Stimulated activated CD4-positive, alpha-beta T cell treated with anti-CD3 and anti-CD28 coated beads, Interleukin-4, amount 100 ng/mL, for 24 hours (primary cell): ENCODE measurements at regions not wholly inside any gene's neighbourhood (a gene's known extent, or its start where the extent isn't known, plus 50 kb on each side); places are given as distances from the start of the nearest gene placed in this dataset.

Experiments
- DNase-seq: peaks from one replicate; pipeline ENCODE4 v3.0.0-alpha.2; 2020

- DNase-seq, result peak; percentile 2
These were observed 62.0 kb upstream of the KLF13 start for GRCh38 chr15:31264559-31265089.

DNA sequence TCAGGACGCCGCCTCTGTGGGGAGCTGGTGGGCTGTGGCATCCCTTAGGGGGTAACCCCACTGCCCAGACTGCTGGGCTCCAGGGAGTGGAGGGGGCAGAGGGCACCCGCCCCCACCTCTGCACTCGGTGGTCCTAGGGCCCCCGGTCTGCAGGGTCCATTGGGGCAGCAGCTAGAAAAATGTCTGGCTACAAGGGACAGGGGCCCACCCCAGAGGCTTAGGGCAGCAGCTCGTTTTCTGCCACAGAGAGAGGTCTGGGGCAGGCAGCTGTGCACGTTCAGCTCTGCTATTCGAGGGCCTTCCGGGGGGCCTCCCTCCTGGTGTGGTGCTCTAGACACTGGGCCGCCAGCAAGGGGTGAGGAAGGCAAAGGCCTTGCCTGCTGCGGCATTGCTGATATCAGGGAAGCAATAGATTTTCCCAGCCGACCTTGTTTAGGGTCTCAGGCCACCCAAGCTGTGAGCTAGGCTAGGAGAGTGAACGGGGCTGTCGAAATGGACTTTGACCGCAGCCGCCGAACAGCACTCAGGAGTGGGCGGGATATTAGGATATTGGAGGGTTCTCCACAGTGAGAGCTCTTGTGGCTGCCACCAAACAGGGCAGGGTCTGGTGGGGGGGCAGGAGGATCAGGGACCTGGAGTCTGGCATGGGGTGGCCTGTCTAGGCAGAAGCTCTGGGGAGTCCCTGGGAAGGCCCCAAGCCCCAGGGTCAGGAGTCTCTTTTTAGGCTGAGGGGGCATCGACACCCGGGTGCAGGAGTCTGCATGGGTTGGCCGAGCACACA, 61.4 kb upstream of the KLF13 start:
- DNase-seq, result peak; percentile 3

GRCh38 chr15:31265871-31266711, 60.5 kb upstream of the KLF13 start:
- peak; percentile 68 for DNase-seq

DNA sequence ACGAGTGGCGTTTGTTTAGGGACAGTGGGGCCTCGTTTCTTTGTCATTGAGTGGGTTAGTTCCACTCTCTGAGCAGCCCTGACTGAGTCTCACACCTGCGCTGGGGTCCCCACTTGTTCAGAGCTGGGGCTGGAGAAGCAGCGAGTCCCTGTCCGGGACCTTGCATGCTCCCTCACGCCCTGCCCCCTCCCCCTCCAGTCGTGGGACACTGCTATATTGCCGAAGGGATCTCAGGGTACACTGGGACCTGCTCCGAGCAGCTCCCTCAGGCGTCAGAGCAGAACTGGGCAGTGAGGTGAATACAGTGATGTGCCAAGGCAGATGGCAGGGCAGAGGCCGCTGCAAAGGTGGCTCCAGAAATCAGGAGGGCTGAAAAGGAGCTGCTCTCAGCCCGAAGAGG, 59.9 kb upstream of the KLF13 start:
- DNase-seq, result no peak

DNA sequence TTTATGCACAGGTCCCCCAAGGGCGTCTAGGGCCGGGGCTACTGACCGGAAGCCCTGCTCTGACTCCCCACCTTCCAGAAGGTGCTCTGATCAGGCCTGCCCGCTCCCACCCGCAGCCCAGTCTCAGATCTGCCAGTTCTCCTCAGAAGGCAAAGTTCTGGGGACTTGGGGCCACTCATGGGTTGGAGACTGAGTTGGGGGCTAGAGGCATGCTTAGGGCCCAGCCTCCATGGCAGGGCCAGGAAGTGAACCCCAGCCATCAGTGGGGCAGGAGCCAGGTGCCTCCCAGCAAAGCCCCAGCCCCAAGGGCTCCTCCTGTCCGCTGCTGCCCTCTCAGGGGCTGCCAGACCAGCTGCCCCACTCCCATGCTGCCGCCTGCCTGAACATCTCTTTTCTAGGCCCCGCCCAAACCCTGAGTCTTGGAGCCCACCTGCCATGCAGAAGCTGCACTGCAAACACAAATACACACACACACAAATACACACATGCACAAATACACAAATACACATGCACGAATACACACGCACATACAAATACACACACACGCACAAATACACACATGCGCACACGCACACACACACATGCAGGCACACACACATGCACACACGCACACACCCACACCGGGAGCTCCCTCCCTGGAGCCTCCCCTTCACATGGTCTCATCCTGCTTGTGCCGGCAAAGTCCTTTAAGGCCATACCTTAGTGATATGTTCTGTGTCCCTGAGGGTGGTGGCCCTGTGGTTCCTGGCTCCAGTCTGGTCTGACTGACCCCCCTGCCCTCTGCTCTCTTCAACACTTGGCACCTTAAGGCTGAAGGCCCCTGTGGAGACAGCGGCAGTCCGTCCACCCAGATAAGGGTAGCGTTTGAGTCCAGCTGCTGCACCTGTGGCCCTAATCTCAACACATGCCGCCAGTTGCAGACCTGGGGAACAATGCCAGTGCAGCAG, 59.2 kb upstream of the KLF13 start:
- DNase-seq, result peak; percentile 2

DNA sequence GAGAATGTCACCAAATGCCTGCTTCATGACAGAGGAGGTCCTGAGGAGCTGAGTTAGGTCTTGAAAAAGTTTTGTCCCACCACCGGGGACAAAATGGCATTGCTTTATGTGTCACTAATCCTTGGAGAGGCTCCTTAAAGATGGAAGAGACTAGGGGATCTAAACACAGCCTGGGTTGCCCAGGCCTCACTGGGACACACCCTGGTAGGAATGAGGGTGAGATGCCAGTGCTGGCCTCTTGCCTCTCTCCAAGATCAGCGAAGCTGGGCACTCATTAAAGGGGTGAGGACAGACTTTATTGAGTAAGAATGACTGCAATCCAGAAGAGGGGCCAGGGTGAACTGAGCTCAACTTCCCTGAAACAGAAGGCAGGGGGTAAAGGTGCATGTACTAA, 58.5 kb upstream of the KLF13 start:
- DNase-seq, result peak; percentile 1

DNA sequence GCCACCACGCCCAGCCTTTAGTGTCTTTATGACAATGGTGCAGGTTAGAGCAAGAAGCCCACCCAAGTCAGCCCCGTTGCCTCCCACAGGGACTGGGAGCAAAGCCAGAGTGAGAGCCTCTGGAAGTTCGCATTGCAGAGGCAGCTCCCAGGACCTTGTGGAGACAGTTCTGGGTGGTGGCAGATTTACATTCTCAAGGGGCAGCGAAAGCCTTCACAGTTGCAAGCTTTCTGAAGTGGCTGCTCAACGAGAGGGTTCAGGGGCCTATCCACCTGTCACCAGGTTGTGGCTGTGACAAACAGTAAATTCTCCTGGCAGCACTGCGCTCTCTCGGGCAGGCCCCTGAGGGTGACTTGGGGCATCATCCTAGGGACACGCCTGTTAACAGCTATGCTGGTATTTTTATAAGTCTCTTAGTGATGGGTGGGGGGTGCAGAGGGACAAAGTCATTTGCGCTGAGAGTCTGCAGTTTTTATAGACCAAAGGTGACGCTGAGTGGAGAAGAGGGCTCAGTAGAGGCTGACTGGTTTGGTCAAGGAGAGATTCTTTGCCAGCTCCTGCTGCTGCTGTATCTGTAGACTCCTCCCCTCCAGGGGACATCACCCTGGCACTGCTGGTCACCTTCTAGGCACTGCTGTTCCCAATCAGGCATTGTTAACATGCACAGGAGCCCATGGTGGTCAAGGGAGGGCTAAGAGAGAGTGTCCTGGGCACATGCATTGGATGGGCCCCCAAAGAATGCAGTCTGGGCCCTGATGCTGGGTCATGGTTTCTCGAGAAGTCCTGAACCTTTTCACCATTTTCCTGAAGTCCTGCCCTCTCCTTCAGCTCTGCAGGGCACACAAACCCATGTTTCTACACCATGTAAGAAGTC, 57.5 kb upstream of the KLF13 start:
- DNase-seq, result peak; percentile 2

DNA sequence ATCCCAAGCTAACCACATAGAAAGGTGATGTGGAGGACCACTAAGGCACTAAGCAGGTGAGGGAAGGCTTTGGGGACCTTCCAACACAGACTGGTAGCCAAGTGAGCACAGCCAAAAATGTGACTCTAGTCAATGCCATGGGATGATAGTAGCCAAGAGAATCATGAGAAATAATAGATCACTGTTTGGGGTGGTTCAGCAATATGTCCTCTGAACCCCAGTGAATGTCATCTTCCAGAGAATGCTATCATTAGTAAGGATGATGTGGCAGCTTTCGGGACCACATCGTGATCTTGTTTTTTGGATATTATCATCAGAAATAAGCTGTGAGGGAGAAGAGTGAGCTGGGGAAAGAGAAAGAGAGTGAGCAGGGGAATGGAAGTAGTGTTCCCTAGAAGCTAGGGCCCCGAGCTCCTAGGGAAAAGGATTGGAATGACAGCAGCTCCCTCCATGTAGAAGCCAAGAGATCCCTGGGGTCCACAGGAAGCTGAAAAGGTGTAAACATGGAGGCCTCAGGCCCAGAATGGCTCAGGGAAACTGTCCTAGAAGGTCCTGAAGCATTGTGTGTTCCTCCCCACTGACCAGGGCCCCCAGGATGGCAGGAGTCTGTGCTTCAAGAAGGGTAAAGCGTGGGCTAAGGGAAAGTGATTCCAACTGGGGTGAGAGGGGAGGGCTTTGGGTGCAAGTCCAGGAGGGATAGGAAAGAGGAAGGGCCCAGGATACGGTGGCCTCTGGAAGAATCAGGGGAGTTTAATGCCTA, 56.6 kb upstream of the KLF13 start:
- DNase-seq, result peak; percentile 2

DNA sequence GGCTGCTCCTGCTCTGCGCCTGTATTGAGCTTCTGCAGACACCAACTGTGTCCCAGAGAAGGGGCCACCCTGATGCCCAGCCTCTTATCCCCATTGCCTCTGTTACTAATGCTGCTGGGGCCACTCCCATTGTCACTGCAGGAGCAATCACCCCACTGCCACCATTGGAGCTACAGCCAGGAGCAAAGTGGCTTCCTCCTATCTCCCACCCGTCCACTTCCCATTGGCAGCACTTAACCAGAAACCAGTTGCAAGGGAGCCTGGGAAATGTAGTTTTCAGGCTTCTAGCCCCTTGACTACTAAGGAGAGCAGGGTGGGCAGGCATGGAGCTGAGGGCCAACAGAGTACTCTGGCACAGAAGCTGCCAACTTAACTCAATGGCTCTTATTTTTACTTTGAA, 55.9 kb upstream of the KLF13 start:
- peak; percentile 2 for DNase-seq

DNA sequence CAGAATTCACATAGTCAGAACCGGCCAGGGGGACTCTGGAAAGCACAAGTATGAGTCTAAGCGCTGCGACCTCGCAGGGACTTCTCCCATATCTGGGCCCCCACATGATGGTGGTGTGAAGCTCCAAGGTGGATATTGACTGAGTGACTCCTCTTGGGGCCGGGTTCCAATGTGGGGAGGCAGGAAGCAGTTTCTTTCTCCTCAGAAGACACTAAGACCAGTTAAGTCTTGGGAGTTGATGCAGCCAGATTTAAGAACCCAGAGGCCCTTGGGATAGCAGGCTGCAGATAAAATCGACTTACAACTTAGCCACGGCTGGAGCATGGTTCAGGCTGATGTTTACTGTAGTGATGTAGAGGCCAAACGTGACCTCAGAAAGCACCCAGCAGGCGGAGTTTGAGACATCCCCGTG, 55.4 kb upstream of the KLF13 start:
- DNase-seq, result peak; percentile 2

- DNase-seq, result peak; percentile 2
These were observed 54.7 kb upstream of the KLF13 start for GRCh38 chr15:31271711-31272557.

DNA sequence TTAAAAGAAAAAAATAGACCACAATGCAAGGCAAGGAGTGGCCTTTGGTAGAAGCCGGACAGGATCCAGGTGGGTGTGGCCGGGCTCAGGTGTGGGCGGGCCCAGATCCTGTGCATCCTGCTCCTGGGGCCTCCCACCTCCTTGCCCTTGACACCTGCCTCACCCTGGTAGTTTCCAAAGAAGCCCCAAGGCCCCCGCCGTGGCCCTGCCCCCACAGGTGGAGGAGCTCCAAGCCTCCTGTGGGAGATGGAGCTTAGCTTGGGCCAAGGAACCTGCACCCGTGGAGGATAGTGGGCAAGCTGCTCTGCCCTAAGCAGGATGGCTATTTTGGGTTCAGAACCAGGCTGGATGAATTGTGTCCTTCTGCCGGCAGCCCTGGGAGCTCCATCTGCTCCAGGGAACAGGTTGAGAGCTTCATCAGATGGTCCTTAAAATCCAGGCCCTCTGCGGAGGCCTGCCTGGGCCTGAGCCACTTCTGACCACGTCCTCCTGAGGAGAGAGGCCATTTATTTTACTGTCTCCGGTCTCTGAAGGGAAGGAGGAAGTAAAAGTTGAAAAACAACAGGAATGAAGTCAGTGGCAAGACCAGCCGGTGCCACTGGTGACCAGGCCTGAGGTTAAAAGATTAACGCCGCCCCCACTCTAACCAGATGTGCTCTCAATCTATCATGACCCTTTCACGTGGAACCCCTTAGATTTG, 53.9 kb upstream of the KLF13 start:
- peak; percentile 1 for DNase-seq

DNA sequence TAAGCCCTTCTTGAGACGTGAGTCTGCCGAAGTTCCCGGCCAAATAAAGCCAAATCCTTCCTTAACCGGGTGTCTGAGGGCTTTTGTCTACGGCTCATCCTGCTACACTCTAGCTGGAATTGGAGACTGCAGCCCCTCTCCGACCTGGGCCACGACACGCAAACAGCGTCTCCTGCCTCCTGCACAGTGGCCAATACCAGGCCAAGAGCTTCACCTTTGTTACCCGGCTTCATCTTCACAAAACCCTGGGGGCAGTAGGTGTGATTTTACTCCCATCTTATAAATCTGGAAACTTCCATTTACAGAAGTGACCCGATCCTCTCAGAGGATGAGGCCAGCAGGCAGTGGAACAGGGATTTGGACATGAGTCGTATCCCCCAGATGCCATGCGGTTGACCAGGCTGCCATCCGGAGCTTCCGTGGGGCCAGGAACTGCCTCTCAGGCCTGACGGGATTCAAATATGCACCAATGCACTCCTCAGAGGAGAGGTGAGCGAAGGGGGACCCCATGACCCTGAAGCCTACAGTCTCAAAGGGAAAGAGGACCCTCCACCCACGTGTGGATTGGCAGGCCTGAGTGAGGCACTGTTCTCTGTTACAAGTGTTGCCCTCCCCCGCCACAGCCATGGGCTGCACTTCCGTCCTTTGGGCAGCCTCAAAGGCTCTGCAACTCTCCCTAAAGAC, 53.2 kb upstream of the KLF13 start:
- DNase-seq, result peak; percentile 2

DNA sequence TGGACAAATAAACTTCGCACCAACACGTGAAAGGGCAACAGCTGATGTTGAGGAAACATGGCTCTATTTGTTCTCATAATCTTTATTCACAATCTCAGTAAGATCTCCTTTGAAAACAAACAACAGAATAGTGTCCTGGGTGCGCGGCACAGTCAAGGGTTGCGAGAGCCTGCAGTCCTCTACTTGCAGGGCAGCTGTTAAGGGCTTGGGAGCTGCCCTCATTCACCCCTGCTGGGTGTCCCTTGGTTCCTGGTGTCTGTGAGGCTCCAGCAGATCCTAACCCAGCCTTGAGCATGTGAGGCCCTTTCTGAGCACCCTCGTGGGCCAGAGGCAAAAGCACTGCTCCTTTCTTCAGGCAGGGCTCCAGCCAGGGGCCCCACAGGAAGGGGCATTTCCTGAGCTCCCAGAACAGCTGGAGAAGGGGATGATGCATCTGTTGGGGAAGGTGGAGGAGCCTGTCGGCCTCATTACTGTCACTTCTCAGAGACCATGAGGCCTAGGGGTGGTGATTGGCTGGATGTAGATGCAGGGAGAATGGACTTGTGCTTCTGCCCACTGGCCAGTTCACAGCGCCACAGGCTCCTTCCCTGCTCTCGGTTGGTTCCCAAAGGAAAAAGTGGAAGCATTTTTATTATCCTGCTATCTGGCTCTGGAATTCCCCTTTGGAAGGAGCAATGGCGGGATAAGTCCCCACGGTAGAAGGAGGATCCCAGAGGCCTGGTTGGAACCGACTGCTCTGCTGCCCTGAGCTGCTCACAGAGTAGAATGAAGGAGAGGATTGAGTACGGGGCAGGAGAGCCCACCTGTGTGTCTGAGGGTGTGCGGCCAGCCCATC, 51.9 kb upstream of the KLF13 start:
- DNase-seq, result peak; percentile 2

DNA sequence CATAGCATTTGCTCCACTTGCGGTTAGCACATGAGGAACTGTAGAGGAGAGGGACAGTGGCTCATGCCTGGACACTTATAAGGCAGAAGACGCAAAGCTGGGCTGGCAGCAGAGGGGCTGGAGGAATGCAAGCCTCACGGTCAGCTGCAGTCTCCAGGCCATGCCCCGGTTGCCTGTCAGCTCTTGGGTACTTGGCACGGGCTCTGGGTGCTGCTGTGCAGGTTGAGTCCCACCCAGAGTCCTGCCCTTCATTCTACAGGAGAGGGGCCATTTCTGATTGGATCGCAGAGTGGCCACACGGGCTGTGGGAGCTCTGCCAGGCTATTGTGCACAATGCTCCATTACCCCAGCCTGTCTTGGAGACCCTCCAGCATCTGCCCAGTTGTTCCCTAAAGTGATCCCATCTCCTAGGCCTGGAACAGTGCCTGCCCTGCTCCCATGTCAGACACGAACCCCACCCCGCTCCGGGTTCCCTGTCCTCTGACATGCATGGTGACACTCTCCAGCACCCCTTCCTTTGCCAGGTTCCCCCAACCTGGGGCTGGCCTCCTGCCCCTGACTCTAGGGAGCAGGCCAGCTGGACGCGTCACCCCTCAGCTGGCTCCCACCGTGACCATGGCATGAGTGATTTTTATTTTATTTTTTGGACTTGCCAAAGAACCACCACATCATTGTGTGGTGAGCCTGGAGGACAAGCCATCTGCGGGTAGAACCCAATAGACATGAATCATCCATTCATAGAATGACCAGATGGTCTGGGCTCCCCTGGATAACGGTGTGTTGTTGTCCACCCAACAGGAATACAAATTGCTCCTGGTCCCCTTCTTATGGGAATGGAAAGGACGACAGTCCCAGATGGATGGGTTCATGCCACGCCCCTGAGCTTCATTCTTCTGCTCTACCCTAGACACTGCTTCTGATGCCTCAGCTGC, 51.0 kb upstream of the KLF13 start:
- DNase-seq, result peak; percentile 2

DNA sequence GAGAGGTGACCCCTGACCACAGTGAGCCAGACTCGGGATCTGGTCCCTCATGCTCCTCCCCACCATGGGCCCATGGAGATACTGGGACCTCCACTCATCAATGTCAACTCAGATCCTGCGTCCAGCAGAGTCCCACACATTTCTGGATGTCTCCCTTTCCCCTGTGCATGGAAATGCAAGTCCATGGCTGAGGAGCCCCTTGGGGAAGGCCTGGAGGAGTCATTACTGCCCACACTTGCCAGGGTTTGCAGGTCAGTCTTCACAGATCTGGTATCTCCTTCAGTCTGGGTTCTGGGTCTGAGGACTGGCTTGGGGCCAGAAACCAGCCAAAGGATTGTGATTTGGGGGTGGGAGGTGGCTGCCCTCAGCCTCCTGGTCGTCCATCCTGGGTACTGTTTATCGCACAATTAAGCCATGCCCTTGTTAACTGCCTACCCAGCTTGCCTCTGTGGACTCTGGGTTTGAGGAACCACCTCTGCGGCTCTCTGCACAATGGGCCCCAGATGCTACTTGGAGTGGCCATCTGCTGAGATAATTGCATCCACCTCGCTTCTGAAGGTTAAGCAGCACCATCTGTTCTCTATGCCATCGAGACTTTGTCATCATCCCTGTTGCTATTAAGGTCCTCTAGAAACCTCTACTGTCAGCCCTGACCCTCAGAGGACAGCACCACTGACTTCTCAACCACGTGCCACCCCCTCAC, 49.9 kb upstream of the KLF13 start:
- DNase-seq, result peak; percentile 1
